Neural cell (in vitro differentiated cells): ENCODE measurements at regions not wholly inside any gene's neighbourhood (a gene's known extent, or its start where the extent isn't known, plus 50 kb on each side); places are given as distances from the start of the nearest gene placed in this dataset.
"Not testable (repeated sequence)": the region's sequence is repeated elsewhere in the genome, so short reads cannot be mapped to it uniquely, and the experiment has no call there.

Experiments
- H2AFZ ChIP-seq: fragments of 200-600, 300-800 bp; sonication (generic), shearing (Covaris generic); 2 replicates; pipeline ENCODE4 v1.6.0; 2014; ENCODE audit warnings: low read depth, mild to moderate bottlenecking, antibody characterized with exemption, low read length, moderate library complexity
- H3F3A ChIP-seq: fragments of 200-600 bp; shearing (Covaris generic); 2 replicates; pipeline ENCODE4 v1.6.1; 2016; ENCODE audit warnings: mild to moderate bottlenecking, moderate library complexity, mixed read lengths, antibody characterized with exemption, low read length; ENCODE audit not compliant: insufficient read depth, poor library complexity, severe bottlenecking
- H3K27ac ChIP-seq: fragments of 200-600, 300-800 bp; sonication (generic), shearing (Covaris generic); 2 replicates; pipeline ENCODE4 v1.5.1; 2014; ENCODE audit warnings: mild to moderate bottlenecking, low read length, moderate library complexity
- H3K27me3 ChIP-seq: fragments of 300-800, 200-600 bp; sonication (generic), shearing (Covaris generic); 2 replicates; pipeline ENCODE4 v1.6.0; 2014; ENCODE audit warnings: mild to moderate bottlenecking, low read depth, low read length, moderate library complexity; ENCODE audit not compliant: insufficient read depth
- H3K36me3 ChIP-seq: fragments of 300-800, 200-600 bp; sonication (generic), shearing (Covaris generic); 2 replicates; pipeline ENCODE4 v1.5.1; 2014; ENCODE audit warnings: mild to moderate bottlenecking, antibody characterized with exemption, low read length, moderate library complexity; ENCODE audit not compliant: insufficient read depth
- H3K4me2 ChIP-seq: fragments of 300-800, 200-600 bp; sonication (generic), shearing (Covaris generic); 2 replicates; pipeline ENCODE4 v1.6.0; 2014; ENCODE audit warnings: mild to moderate bottlenecking, low read length
- H3K4me3 ChIP-seq: fragments of 300-800, 200-600 bp; sonication (generic), shearing (Covaris generic); 2 replicates; pipeline ENCODE4 v1.5.1; 2014; ENCODE audit warnings: mild to moderate bottlenecking, low read length, moderate library complexity
- H3K79me2 ChIP-seq: fragments of 200-600 bp; shearing (Covaris generic); replicated peaks from 2 replicates; pipeline ENCODE4 v1.6.0; 2014; ENCODE audit warnings: mild to moderate bottlenecking, low read length, moderate library complexity; ENCODE audit not compliant: insufficient read depth
- H3K9ac ChIP-seq: fragments of 300-800, 200-600 bp; sonication (generic), shearing (Covaris generic); 2 replicates; pipeline ENCODE4 v1.6.1; 2016; ENCODE audit warnings: mild to moderate bottlenecking, low read length, mixed read lengths
- H3K9me2 ChIP-seq: fragments of 200-600 bp; shearing (Covaris generic); 2 replicates; pipeline ENCODE4 v1.6.1; 2016; ENCODE audit warnings: mild to moderate bottlenecking, low read length, mixed read lengths; ENCODE audit not compliant: insufficient read depth
- H3K9me3 ChIP-seq: fragments of 200-600, 300-800 bp; sonication (generic), shearing (Covaris generic); 2 replicates; pipeline ENCODE4 v1.6.1; 2016; ENCODE audit warnings: mild to moderate bottlenecking, mixed run types, low read length, moderate library complexity, mixed read lengths
- H4K20me1 ChIP-seq: fragments of 200-600 bp; shearing (Covaris generic); 2 replicates; pipeline ENCODE4 v1.6.1; 2016; ENCODE audit warnings: mild to moderate bottlenecking, mixed run types; ENCODE audit not compliant: insufficient read depth
- EP300 ChIP-seq: fragments of 450-650 bp; conservative IDR thresholded peaks from 2 replicates; pipeline ENCODE4 v1.6.1; 2014; ENCODE audit warnings: antibody characterized with exemption, mild to moderate bottlenecking, moderate library complexity; ENCODE audit not compliant: poor library complexity, severe bottlenecking
- EZH2 ChIP-seq: fragments of 200-600, 300-800 bp; shearing (Covaris generic), sonication (generic); IDR thresholded peaks from 2 replicates; pipeline ENCODE4 v1.6.1; 2014; ENCODE audit warnings: antibody characterized with exemption, low read length, borderline replicate concordance, mild to moderate bottlenecking; ENCODE audit not compliant: insufficient read depth, poor library complexity, severe bottlenecking
- MXI1 ChIP-seq: fragments of 450-650 bp; conservative IDR thresholded peaks from 2 replicates; pipeline ENCODE4 v1.6.1; 2014; ENCODE audit warnings: antibody characterized with exemption, mild to moderate bottlenecking; ENCODE audit not compliant: poor library complexity, severe bottlenecking
- POLR2AphosphoS5 ChIP-seq: IDR thresholded peaks from 2 replicates; pipeline ENCODE4 v1.6.1; 2012
- RAD21 ChIP-seq: fragments of 450-650 bp; conservative IDR thresholded peaks from 2 replicates; pipeline ENCODE4 v1.6.1; 2014; ENCODE audit warnings: antibody characterized with exemption, mild to moderate bottlenecking, moderate library complexity
- SMC3 ChIP-seq: fragments of 450-650 bp; conservative IDR thresholded peaks from 2 replicates; pipeline ENCODE4 v1.6.1; 2014; ENCODE audit warnings: antibody characterized with exemption, mild to moderate bottlenecking, moderate library complexity; ENCODE audit not compliant: poor library complexity
- TAF1 ChIP-seq: IDR thresholded peaks from 2 replicates; pipeline ENCODE4 v1.6.1; 2012; ENCODE audit warnings: low read depth
- TF ChIP-seq, protein P1 (sequence below): fragments of 450-650 bp; IDR thresholded peaks from 2 replicates; pipeline ENCODE4 v1.5.1; 2014; ENCODE audit warnings: antibody characterized with exemption, mild to moderate bottlenecking, moderate library complexity; ENCODE audit not compliant: poor library complexity, severe bottlenecking
- TF ChIP-seq, protein P2 (sequence below): IDR thresholded peaks from 2 replicates; pipeline ENCODE4 v1.6.1; 2012; ENCODE audit warnings: borderline replicate concordance

DNA sequence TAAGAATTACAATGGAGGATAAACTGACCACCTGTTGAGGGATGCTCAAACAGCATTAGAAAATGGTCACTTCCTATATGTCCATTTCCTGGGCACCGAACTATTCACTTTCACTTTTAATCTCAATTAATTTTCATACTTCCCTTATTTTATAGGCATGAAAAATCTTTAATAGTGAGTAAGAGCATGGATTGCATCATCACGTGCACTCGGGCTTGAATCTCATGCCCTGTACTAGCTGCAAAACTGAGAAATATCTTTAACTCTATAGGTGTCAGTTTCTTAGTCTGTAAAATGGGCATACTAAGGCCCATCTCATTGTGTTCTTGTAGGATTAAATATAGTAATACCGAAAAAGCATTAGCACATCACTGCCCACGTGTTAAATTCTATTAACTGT lies 183.9 kb upstream of the FIGN start:
- Histone ChIP-seq H3F3A (no peaks in the 10 kb centered on the region), H3K4me3 (no peak overlapping the region), H3K9ac (no peak overlapping the region), H3K9me2 (no peaks in the 10 kb centered on the region), H2AFZ (no peak overlapping the region), H3K27me3 (no peaks in the 10 kb centered on the region), H3K79me2 (no peaks in the 10 kb centered on the region), H3K9me3 (no peaks in the 10 kb centered on the region), H4K20me1 (no peaks in the 10 kb centered on the region), H3K36me3 (no peaks in the 10 kb centered on the region), H3K27ac (no peak overlapping the region), H3K4me2 (no peak overlapping the region)
- no peak for TF ChIP-seq MXI1

DNA sequence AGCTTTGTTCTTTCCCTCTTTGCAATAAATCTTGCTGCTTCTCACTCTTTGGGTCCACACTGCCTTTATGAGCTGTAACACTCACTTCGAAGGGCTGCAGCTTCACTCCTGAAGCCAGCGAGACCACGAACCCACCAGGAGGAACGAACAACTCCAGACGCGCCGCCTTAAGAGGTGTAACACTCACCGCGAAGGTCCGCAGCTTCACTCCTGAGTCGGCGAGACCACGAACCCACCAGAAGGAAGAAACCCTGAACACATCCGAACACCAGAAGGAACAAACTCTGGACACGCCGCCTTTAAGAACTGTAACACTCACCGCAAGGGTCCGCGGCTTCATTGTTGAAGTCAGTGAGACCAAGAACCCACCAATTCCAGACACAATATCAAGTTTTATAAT lies 178.7 kb upstream of the FIGN start:
- not testable (repeated sequence) for H3K36me3 ChIP-seq, H2AFZ ChIP-seq, H3K9ac ChIP-seq, H3K27me3 ChIP-seq, H3F3A ChIP-seq, H3K27ac ChIP-seq, H3K9me2 ChIP-seq, H4K20me1 ChIP-seq, H3K4me2 ChIP-seq, H3K9me3 ChIP-seq, H3K79me2 ChIP-seq, H3K4me3 ChIP-seq

DNA sequence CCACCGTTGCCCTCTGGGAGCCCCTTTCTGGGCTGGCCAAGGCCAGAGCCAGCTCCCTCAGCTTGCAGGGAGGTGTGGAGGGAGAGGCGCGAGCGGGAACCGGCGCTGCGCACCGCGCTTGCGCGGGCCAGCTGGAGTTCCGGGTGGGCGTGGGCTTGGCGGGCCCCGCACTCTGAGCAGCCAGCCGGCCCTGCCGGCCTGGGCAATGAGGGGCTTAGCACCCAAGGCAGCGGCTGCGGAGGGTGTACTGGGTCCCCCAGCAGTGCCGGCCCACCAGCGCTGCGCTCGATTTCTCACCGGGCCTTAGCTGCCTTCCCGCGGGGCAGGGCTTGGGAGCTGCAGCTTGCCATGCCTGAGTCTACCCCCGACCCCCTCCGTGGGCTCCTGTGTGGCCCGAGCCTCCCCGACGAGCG lies 177.7 kb upstream of the FIGN start:
- H2AFZ ChIP-seq, H3K27ac ChIP-seq, H3K4me2 ChIP-seq, H3F3A ChIP-seq, H4K20me1 ChIP-seq, H3K36me3 ChIP-seq, H3K9me3 ChIP-seq, H3K79me2 ChIP-seq, H3K4me3 ChIP-seq, H3K9ac ChIP-seq, H3K9me2 ChIP-seq, H3K27me3 ChIP-seq: not testable (repeated sequence)

DNA sequence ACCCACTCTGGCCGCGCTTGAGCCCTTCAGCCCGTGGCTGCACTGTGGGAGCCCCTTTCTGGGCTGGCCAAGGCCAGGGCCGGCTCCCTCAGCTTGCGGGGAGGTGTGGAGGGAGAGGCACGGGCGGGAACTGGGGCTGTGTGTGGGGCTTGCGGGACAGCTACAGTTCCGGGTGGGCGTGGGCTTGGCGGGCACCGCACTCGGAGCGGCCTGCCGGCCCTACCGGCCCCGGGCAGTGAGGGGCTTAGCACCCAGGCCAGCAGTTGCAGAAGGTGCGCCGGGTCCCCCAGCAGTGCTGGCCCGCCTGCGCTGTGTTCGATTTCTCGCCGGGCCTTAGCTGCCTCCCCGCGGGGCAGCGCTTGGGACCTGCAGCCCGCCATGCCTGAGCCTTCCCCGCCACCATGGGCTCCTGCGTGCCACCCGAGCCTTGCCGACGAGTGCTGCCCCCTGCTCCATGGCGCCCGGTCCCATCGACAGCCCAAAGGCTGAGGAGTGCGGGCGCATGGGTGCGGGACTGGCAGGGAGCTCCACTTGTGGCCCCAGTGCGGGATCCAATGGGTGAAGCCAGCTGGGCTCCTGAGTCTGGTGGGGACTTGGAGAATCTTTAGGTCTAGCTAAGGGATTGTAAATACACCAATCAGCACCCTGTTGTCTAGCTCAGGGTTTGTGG lies 173.7 kb upstream of the FIGN start:
- Histone ChIP-seq H2AFZ (no peak overlapping the region), H3K27ac (no peak overlapping the region), H3K4me2 (no peak overlapping the region), H3K79me2 (no peaks in the 10 kb centered on the region), H3K9ac (no peak overlapping the region), H3K27me3 (no peaks in the 10 kb centered on the region), H3K9me2 (no peaks in the 10 kb centered on the region), H3F3A (no peaks in the 10 kb centered on the region), H3K9me3 (no peaks in the 10 kb centered on the region), H3K36me3 (no peaks in the 10 kb centered on the region), H4K20me1 (no peaks in the 10 kb centered on the region), H3K4me3 (no peak overlapping the region)
- TF ChIP-seq EZH2 (no peak), EP300 (no peak), TAF1 (no peak), MXI1 (no peak), SMC3 (no peak), RAD21 (no peak), POLR2AphosphoS5 (no peak)
- TF ChIP-seq, protein P1, sequence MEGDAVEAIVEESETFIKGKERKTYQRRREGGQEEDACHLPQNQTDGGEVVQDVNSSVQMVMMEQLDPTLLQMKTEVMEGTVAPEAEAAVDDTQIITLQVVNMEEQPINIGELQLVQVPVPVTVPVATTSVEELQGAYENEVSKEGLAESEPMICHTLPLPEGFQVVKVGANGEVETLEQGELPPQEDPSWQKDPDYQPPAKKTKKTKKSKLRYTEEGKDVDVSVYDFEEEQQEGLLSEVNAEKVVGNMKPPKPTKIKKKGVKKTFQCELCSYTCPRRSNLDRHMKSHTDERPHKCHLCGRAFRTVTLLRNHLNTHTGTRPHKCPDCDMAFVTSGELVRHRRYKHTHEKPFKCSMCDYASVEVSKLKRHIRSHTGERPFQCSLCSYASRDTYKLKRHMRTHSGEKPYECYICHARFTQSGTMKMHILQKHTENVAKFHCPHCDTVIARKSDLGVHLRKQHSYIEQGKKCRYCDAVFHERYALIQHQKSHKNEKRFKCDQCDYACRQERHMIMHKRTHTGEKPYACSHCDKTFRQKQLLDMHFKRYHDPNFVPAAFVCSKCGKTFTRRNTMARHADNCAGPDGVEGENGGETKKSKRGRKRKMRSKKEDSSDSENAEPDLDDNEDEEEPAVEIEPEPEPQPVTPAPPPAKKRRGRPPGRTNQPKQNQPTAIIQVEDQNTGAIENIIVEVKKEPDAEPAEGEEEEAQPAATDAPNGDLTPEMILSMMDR, result no peak
- TF ChIP-seq, protein P2, sequence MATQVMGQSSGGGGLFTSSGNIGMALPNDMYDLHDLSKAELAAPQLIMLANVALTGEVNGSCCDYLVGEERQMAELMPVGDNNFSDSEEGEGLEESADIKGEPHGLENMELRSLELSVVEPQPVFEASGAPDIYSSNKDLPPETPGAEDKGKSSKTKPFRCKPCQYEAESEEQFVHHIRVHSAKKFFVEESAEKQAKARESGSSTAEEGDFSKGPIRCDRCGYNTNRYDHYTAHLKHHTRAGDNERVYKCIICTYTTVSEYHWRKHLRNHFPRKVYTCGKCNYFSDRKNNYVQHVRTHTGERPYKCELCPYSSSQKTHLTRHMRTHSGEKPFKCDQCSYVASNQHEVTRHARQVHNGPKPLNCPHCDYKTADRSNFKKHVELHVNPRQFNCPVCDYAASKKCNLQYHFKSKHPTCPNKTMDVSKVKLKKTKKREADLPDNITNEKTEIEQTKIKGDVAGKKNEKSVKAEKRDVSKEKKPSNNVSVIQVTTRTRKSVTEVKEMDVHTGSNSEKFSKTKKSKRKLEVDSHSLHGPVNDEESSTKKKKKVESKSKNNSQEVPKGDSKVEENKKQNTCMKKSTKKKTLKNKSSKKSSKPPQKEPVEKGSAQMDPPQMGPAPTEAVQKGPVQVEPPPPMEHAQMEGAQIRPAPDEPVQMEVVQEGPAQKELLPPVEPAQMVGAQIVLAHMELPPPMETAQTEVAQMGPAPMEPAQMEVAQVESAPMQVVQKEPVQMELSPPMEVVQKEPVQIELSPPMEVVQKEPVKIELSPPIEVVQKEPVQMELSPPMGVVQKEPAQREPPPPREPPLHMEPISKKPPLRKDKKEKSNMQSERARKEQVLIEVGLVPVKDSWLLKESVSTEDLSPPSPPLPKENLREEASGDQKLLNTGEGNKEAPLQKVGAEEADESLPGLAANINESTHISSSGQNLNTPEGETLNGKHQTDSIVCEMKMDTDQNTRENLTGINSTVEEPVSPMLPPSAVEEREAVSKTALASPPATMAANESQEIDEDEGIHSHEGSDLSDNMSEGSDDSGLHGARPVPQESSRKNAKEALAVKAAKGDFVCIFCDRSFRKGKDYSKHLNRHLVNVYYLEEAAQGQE, result no peak
